ENCODE measurements at regions not wholly inside any gene's neighbourhood (a gene's known extent, or its start where the extent isn't known, plus 50 kb on each side); places are given as distances from the start of the nearest gene placed in this dataset.
"Not testable (repeated sequence)": the region's sequence is repeated elsewhere in the genome, so short reads cannot be mapped to it uniquely, and the experiment has no call there.

GRCh38 chr6:16014325-16014724, 114.6 kb upstream of the MYLIP start:
- not testable (repeated sequence) for TF ChIP-seq ATF3 (IDR thresholded peaks at IDR 0.05); CTCF (IDR thresholded peaks at IDR 0.05 in 2 of 3, conservative IDR thresholded peaks at IDR 0.05 in 1 of 3; ENCODE audit: borderline replicate concordance in 1 of 3, insufficient read depth in 1 of 3, low read depth in 2 of 3, low read length in 2 of 3); SIN3A (IDR thresholded peaks at IDR 0.05; ENCODE audit: low read depth); POLR2AphosphoS5 (IDR thresholded peaks at IDR 0.05; ENCODE audit: low read depth, low read length); JUND (IDR thresholded peaks at IDR 0.05); ZFX (IDR thresholded peaks at IDR 0.05); POLR2A (IDR thresholded peaks at IDR 0.05; ENCODE audit: borderline replicate concordance, extremely low read depth, insufficient read depth, insufficient read length); CEBPB (IDR thresholded peaks at IDR 0.05; ENCODE audit: low read depth); ZNF274 (IDR thresholded peaks at IDR 0.05; ENCODE audit: low read depth, low read length); EZH2phosphoT487 (IDR thresholded peaks at IDR 0.05; ENCODE audit: borderline replicate concordance); YY1 (IDR thresholded peaks at IDR 0.05; ENCODE audit: extremely low read depth, insufficient replicate concordance, low read depth, low read length); TCF7L2 (IDR thresholded peaks at IDR 0.05; ENCODE audit: borderline replicate concordance, extremely low read depth, insufficient read depth, insufficient read length); RAD21 (IDR thresholded peaks at IDR 0.05; ENCODE audit: low read depth); ELF1 (IDR thresholded peaks at IDR 0.05; ENCODE audit: borderline replicate concordance, low read depth)
